GM18502 (cell line): ENCODE measurements at regions not wholly inside any gene's neighbourhood (a gene's known extent, or its start where the extent isn't known, plus 50 kb on each side); places are given as distances from the start of the nearest gene placed in this dataset.

ENCODE experiments used
- ATAC-seq: cut with Tn5 transposase; IDR thresholded peaks from one replicate; pipeline ENCODE4 v1.9.1; 2021; ENCODE audit warnings: mild to moderate bottlenecking; ENCODE audit not compliant: unreplicated experiment, poor library complexity

DNA sequence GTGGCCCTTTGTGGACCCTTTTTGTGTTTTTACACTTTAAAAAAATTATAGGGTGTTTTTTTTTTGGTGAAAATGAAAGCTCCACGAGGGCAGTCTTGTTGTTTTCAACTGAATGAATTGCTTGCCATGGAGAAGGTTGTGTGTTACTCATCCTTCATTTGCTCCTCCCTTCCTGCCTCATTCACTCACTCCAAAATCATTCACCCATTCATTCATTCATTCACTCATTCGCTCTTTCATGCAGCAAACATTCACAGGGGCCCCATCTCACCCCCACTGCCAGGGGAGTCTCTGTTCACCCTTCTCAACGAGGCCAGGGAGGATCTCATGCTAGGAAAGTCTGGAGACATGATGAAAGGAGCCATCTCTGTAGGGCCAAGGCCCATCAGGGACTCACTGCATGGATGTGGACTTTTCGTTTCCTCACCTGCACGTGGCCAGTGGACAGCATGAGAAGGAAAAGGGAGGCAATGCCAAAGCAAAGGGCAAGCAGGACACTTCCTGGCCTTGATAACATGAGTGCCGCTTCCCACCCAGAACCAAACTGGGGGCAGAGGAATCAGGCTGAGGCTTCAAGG, 62.8 kb upstream of the COL13A1 start:
- ATAC-seq, result no peak

- ATAC-seq, result no peak
These were observed 62.1 kb upstream of the COL13A1 start for GRCh38 chr10:69739634-69740033.

DNA sequence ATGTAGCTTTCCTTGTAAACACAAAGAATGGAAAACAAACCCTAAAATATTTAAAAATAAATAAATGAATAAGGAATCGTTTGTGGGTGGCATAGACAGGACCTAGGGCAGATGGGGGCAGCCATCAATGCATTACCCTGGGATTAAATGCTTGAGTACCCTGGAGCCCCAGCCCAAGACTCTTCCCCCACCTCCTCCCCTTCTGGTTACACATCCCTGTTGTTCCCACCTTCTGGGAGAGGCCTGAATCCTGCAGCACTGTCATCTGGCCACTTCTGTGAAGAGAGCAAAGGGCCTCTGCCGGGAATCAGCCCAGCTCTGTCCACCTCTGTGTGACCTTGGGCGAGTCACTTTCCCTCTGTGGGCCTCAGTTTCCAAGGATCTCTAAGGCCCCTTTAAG, 61.6 kb upstream of the COL13A1 start:
- ATAC-seq, result no peak

- no peak for ATAC-seq
These were observed 60.5 kb upstream of the COL13A1 start for GRCh38 chr10:69741252-69741651.

GRCh38 chr10:69741671-69742355, 59.9 kb upstream of the COL13A1 start:
- no peak for ATAC-seq

DNA sequence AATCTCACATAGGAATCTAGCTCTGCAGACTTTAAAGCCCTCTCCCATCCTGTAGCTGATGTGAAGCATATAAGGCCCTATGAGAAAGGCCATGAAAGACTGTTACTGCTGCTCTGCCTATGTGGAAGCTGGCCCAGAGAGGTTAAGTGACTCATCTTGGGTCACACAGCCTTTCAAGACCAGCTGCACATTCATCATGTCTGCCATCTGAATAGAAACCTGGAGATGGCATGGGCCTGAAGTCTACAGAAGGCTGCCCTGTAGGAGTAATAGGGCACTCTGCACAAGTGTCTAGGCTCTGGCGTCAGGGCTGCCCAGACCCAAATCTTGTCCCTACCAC, 59.4 kb upstream of the COL13A1 start:
- no peak for ATAC-seq

DNA sequence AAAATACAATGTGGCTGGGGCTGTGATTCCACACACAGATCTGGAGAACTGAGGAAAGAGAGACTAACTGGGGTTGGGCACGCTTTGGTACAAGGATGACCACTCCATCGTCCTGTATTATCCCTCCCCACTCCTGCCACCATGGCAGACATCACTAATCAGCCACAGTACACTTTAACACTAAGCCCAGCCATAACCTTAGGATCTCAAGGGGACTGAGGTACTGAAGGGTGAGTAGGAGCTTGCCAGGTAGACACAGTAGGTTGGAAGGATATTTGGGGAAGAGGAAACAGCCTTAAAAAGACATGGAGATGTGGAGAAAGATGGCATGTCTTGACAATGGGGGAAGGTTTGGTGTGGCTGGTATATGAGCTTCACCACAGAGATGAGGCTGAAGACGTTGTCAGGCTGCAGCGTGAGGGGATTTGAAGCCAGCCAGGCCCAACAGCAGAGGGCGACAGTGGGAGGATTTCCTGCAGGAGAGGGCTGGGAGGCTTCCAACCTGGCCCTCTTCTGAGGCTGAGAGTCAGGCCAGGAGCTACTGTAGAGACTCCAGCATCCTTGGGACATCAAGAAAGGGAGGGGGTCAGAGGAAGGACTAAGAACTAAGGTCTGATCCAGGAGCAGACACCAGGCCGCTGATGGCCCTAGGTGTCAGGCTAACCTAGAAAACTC, 58.6 kb upstream of the COL13A1 start:
- ATAC-seq, result no peak

- no peak for ATAC-seq
These were observed 56.7 kb upstream of the COL13A1 start for GRCh38 chr10:69744971-69745370.

GRCh38 chr10:69745698-69746097, 56.0 kb upstream of the COL13A1 start:
- ATAC-seq, result peak; percentile 52

DNA sequence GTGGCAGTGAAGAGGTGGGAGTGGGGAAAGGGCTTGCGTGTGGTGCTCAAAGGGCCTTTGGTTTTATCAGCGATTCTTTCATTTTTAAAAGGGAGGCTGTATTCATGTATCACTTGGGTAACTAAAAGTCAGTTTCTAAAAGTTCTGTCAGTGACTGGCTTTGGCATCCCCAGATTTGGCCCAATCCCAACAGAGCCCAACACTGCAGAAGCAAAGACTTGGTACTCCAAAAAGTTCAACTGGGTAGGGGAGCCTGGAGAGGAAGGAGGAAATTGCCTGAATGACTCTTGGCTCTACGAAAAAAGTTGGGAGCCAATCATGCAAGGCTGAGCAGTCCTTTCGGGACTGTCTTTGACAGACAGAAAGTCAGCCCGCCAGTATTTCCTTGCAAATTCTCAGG, 54.5 kb upstream of the COL13A1 start:
- no peak for ATAC-seq

DNA sequence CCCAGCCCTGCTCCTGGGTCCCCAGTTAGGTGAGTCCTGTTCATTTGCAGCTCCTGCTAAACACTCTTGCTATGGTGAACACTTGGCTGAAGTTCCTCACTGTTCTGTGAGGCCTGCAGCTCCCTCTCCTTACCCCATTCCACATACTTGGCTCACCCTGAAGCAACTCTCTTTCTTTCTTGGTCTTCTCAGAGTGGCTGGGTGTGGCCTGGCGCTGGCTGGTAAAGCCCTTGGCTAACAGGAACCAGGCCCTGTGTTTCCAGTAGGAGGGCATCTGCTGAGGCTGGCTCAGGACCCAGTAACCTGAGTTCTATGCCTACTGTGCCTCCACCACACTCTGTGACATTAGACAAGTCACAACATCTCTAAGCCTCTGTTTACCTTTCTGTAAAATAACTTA, 53.1 kb upstream of the COL13A1 start:
- no peak for ATAC-seq

DNA sequence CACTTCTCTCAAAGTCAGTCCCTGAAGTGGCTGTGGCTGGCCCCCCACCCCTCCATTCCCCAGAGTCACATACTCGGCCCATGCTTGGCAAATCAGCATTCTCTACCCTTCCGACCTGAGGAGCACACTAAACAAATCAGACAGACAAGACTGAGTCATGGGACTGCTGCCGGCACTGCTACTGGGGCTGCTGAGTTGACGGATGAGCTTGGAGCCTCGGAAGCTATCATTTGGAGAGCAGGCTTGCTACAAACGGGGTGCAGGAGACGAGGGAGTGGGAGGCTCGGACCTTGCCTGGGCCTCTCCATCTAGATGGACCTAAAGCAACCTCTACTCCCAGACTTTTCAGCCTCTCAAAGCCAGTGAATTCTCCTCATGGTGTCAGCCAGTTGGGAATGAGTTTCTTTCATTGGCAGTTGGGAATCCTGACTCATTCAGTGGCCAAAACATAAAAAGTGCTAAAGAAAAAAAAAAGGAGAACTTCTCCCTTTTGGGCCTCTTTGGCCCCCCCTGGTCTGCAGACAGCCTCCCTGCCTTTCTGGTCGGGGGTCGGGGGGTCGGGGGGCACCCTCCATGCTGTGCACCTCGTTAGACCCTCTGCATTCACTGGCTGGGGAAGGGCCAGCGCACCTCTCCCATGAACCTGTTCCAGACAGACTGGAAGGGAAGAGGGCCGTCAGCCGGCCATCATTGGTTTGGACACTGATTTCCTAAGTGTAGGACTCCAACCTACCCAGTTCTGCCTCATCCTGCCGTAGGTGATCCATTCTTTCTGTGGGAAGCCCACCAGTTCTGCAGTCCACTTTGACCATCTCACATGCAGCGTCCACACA, 52.3 kb upstream of the COL13A1 start:
- ATAC-seq, result no peak

DNA sequence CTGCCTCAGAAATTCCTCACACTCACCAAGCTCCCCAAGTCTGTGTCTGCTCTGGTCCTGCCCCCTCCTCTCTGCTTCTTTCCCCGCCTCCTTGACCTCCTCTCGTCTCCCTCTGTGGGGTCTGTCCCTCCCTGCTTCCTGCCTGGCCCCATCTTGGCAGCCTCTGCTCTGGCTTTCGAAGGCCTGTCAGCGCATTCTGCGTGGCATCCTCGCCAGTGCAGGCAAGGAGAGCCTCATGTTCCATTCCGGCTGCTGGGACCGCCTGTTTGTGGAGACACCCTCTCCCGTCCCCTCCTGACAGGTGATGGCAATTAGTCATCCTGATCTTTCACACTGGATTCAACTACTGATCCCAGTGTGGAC, 51.7 kb upstream of the COL13A1 start:
- ATAC-seq, result no peak

- no peak for ATAC-seq
These were observed 51.0 kb upstream of the COL13A1 start for GRCh38 chr10:69750725-69751124.

DNA sequence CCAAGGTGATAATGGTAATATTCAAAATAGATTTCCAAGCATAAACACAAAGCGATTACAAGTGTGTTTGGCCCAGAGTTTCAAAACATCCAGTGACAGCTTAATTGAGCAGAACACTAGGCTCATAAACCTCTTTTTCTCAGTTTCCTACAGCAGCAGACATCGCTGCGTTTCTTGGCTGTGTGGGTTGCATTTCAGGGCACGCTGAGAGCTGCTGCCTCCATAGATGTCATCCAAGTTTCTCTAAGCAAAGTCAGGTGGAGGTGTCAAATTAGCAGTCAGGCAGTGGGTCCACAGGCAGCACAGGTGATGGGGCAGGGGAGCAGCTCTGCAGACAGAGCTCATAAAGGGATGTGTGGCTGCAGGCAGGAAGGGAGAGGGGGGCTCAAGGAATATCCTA, 50.5 kb upstream of the COL13A1 start:
- no peak for ATAC-seq
